Neural cell (in vitro differentiated cells): ENCODE measurements at regions not wholly inside any gene's neighbourhood (a gene's known extent, or its start where the extent isn't known, plus 50 kb on each side); places are given as distances from the start of the nearest gene placed in this dataset.

Experiments
- H2AFZ ChIP-seq: fragments of 200-600, 300-800 bp; sonication (generic), shearing (Covaris generic); 2 replicates; pipeline ENCODE4 v1.6.0; 2014; ENCODE audit warnings: low read depth, mild to moderate bottlenecking, antibody characterized with exemption, low read length, moderate library complexity
- H3F3A ChIP-seq: fragments of 200-600 bp; shearing (Covaris generic); 2 replicates; pipeline ENCODE4 v1.6.1; 2016; ENCODE audit warnings: mild to moderate bottlenecking, moderate library complexity, mixed read lengths, antibody characterized with exemption, low read length; ENCODE audit not compliant: insufficient read depth, poor library complexity, severe bottlenecking
- H3K27ac ChIP-seq: fragments of 200-600, 300-800 bp; sonication (generic), shearing (Covaris generic); 2 replicates; pipeline ENCODE4 v1.5.1; 2014; ENCODE audit warnings: mild to moderate bottlenecking, low read length, moderate library complexity
- H3K27me3 ChIP-seq: fragments of 300-800, 200-600 bp; sonication (generic), shearing (Covaris generic); 2 replicates; pipeline ENCODE4 v1.6.0; 2014; ENCODE audit warnings: mild to moderate bottlenecking, low read depth, low read length, moderate library complexity; ENCODE audit not compliant: insufficient read depth
- H3K36me3 ChIP-seq: fragments of 300-800, 200-600 bp; sonication (generic), shearing (Covaris generic); 2 replicates; pipeline ENCODE4 v1.5.1; 2014; ENCODE audit warnings: mild to moderate bottlenecking, antibody characterized with exemption, low read length, moderate library complexity; ENCODE audit not compliant: insufficient read depth
- H3K4me2 ChIP-seq: fragments of 300-800, 200-600 bp; sonication (generic), shearing (Covaris generic); 2 replicates; pipeline ENCODE4 v1.6.0; 2014; ENCODE audit warnings: mild to moderate bottlenecking, low read length
- H3K4me3 ChIP-seq: fragments of 300-800, 200-600 bp; sonication (generic), shearing (Covaris generic); 2 replicates; pipeline ENCODE4 v1.5.1; 2014; ENCODE audit warnings: mild to moderate bottlenecking, low read length, moderate library complexity
- H3K79me2 ChIP-seq: fragments of 200-600 bp; shearing (Covaris generic); replicated peaks from 2 replicates; pipeline ENCODE4 v1.6.0; 2014; ENCODE audit warnings: mild to moderate bottlenecking, low read length, moderate library complexity; ENCODE audit not compliant: insufficient read depth
- H3K9ac ChIP-seq: fragments of 300-800, 200-600 bp; sonication (generic), shearing (Covaris generic); 2 replicates; pipeline ENCODE4 v1.6.1; 2016; ENCODE audit warnings: mild to moderate bottlenecking, low read length, mixed read lengths
- H3K9me2 ChIP-seq: fragments of 200-600 bp; shearing (Covaris generic); 2 replicates; pipeline ENCODE4 v1.6.1; 2016; ENCODE audit warnings: mild to moderate bottlenecking, low read length, mixed read lengths; ENCODE audit not compliant: insufficient read depth
- H3K9me3 ChIP-seq: fragments of 200-600, 300-800 bp; sonication (generic), shearing (Covaris generic); 2 replicates; pipeline ENCODE4 v1.6.1; 2016; ENCODE audit warnings: mild to moderate bottlenecking, mixed run types, low read length, moderate library complexity, mixed read lengths
- H4K20me1 ChIP-seq: fragments of 200-600 bp; shearing (Covaris generic); 2 replicates; pipeline ENCODE4 v1.6.1; 2016; ENCODE audit warnings: mild to moderate bottlenecking, mixed run types; ENCODE audit not compliant: insufficient read depth
- CTCF ChIP-seq: fragments of 450-650 bp; IDR thresholded peaks from 2 replicates; pipeline ENCODE4 v1.5.1; 2014; ENCODE audit warnings: antibody characterized with exemption, mild to moderate bottlenecking, moderate library complexity; ENCODE audit not compliant: poor library complexity, severe bottlenecking
- EP300 ChIP-seq: fragments of 450-650 bp; conservative IDR thresholded peaks from 2 replicates; pipeline ENCODE4 v1.6.1; 2014; ENCODE audit warnings: antibody characterized with exemption, mild to moderate bottlenecking, moderate library complexity; ENCODE audit not compliant: poor library complexity, severe bottlenecking
- EZH2 ChIP-seq: fragments of 200-600, 300-800 bp; shearing (Covaris generic), sonication (generic); IDR thresholded peaks from 2 replicates; pipeline ENCODE4 v1.6.1; 2014; ENCODE audit warnings: antibody characterized with exemption, low read length, borderline replicate concordance, mild to moderate bottlenecking; ENCODE audit not compliant: insufficient read depth, poor library complexity, severe bottlenecking
- MXI1 ChIP-seq: fragments of 450-650 bp; conservative IDR thresholded peaks from 2 replicates; pipeline ENCODE4 v1.6.1; 2014; ENCODE audit warnings: antibody characterized with exemption, mild to moderate bottlenecking; ENCODE audit not compliant: poor library complexity, severe bottlenecking
- POLR2AphosphoS5 ChIP-seq: IDR thresholded peaks from 2 replicates; pipeline ENCODE4 v1.6.1; 2012
- RAD21 ChIP-seq: fragments of 450-650 bp; conservative IDR thresholded peaks from 2 replicates; pipeline ENCODE4 v1.6.1; 2014; ENCODE audit warnings: antibody characterized with exemption, mild to moderate bottlenecking, moderate library complexity
- REST ChIP-seq: IDR thresholded peaks from 2 replicates; pipeline ENCODE4 v1.6.1; 2012; ENCODE audit warnings: borderline replicate concordance
- SMC3 ChIP-seq: fragments of 450-650 bp; conservative IDR thresholded peaks from 2 replicates; pipeline ENCODE4 v1.6.1; 2014; ENCODE audit warnings: antibody characterized with exemption, mild to moderate bottlenecking, moderate library complexity; ENCODE audit not compliant: poor library complexity
- TAF1 ChIP-seq: IDR thresholded peaks from 2 replicates; pipeline ENCODE4 v1.6.1; 2012; ENCODE audit warnings: low read depth

GRCh38 chr6:112991912-112992311 is 644.8 kb downstream of the RFPL4B start:
- H3K27ac ChIP-seq = no peak overlapping the region
- H3F3A ChIP-seq = no peaks in the 10 kb centered on the region
- H2AFZ ChIP-seq = no peak overlapping the region
- no peak overlapping the region for H3K4me3 ChIP-seq
- no peaks in the 10 kb centered on the region for H3K27me3 ChIP-seq
- H3K4me2 ChIP-seq = no peak overlapping the region
- H3K79me2 ChIP-seq = no peaks in the 10 kb centered on the region
- H3K36me3 ChIP-seq = no peaks in the 10 kb centered on the region
- no peak for TF ChIP-seq EP300
- no peaks in the 10 kb centered on the region for H3K9me3 ChIP-seq
- no peaks in the 10 kb centered on the region for H4K20me1 ChIP-seq
- H3K9me2 ChIP-seq = no peaks in the 10 kb centered on the region
- no peak overlapping the region for H3K9ac ChIP-seq

- Histone ChIP-seq H3K4me2 (no peak overlapping the region), H3K9ac (no peak overlapping the region)
- TF ChIP-seq EZH2 (no peak), POLR2AphosphoS5 (no peak), CTCF (no peak), TAF1 (no peak), EP300 (no peak), RAD21 (no peak), MXI1 (no peak), REST (no peak), SMC3 (no peak)
Measured at GRCh38 chr6:112997421-112998085, 650.4 kb downstream of the RFPL4B start.

GRCh38 chr6:113004054-113004453 is 656.9 kb downstream of the RFPL4B start:
- no peaks in the 10 kb centered on the region for H3K9me2 ChIP-seq
- H3K9me3 ChIP-seq = no peaks in the 10 kb centered on the region
- TF ChIP-seq REST (no peak), EP300 (no peak), POLR2AphosphoS5 (no peak), TAF1 (no peak)
- H3K4me3 ChIP-seq = no peak overlapping the region
- no peaks in the 10 kb centered on the region for H3F3A ChIP-seq
- H3K79me2 ChIP-seq = no peaks in the 10 kb centered on the region
- no peak overlapping the region for H3K9ac ChIP-seq
- no peak overlapping the region for H3K4me2 ChIP-seq
- no peaks in the 10 kb centered on the region for H3K27me3 ChIP-seq
- no peak overlapping the region for H3K27ac ChIP-seq
- no peaks in the 10 kb centered on the region for H3K36me3 ChIP-seq
- H2AFZ ChIP-seq = no peak overlapping the region
- H4K20me1 ChIP-seq = no peaks in the 10 kb centered on the region

More at GRCh38 chr6:112997421-112998085, 650.4 kb downstream of the RFPL4B start:
- no peak overlapping the region for H3K27ac ChIP-seq
- H4K20me1 ChIP-seq = no peaks in the 10 kb centered on the region
- no peak overlapping the region for H3K4me3 ChIP-seq
- no peaks in the 10 kb centered on the region for H3K9me3 ChIP-seq
- no peaks in the 10 kb centered on the region for H3K9me2 ChIP-seq
- H3K36me3 ChIP-seq = no peaks in the 10 kb centered on the region
- no peaks in the 10 kb centered on the region for H3K27me3 ChIP-seq
- H3K79me2 ChIP-seq = no peaks in the 10 kb centered on the region
- H2AFZ ChIP-seq = no peak overlapping the region
- H3F3A ChIP-seq = no peaks in the 10 kb centered on the region
